Keratinocyte (primary cell): ENCODE measurements at regions not wholly inside any gene's neighbourhood (a gene's known extent, or its start where the extent isn't known, plus 50 kb on each side); places are given as distances from the start of the nearest gene placed in this dataset.

Experiments
- DNase-seq: peaks from one replicate; pipeline ENCODE4 v3.0.0-alpha.2; 2011; ENCODE audit warnings: low read depth, missing footprints, low spot score
- FAIRE-seq: peaks from 2 replicates; lab custom pipeline; 2011; peaks lifted over from hg19 to GRCh38; lab: Jason Lieb, UNC
- H2AFZ ChIP-seq: 2 replicates; pipeline ENCODE4 v1.6.0; 2012; ENCODE audit warnings: low read length, control low read depth, inconsistent platforms; ENCODE audit not compliant: control insufficient read depth
- H3K27ac ChIP-seq: 2 replicates; pipeline ENCODE4 v1.5.1; 2011; ENCODE audit warnings: low read length; ENCODE audit not compliant: control insufficient read depth, insufficient read depth
- H3K27me3 ChIP-seq: 3 replicates; pipeline ENCODE4 v1.6.0; 2011; ENCODE audit warnings: low read length; ENCODE audit not compliant: control insufficient read depth, insufficient read depth; ENCODE audit errors: extremely low read depth
- H3K36me3 ChIP-seq, 2 experiments: 2 replicates in 1 of 2; 3 replicates in 1 of 2; pipeline ENCODE4 v1.5.1; 2011; ENCODE audit warnings: low read length in 2 of 2, mild to moderate bottlenecking in 1 of 2; ENCODE audit not compliant: control insufficient read depth in 2 of 2, insufficient read depth in 2 of 2; ENCODE audit errors: extremely low read depth in 1 of 2
- H3K4me1 ChIP-seq: 3 replicates; pipeline ENCODE4 v1.5.1; 2011; ENCODE audit warnings: low read length; ENCODE audit not compliant: control insufficient read depth, insufficient read depth; ENCODE audit errors: extremely low read depth
- H3K4me2 ChIP-seq: 3 replicates; pipeline ENCODE4 v1.6.0; 2011; ENCODE audit warnings: low read depth, low read length; ENCODE audit not compliant: control insufficient read depth, insufficient read depth; ENCODE audit errors: extremely low read depth
- H3K4me3 ChIP-seq, 3 experiments: fragments of 200-600 bp in 1 of 3; sonication (generic) in 1 of 3; 2 replicates in 2 of 3; 3 replicates in 1 of 3; pipeline ENCODE4 v1.5.1; 2011 to 2016; ENCODE audit warnings: low read length in 3 of 3, mild to moderate bottlenecking in 3 of 3, control low read depth in 2 of 3, inconsistent platforms in 1 of 3, low read depth in 1 of 3, mixed read lengths in 1 of 3, mixed run types in 1 of 3, moderate library complexity in 1 of 3; ENCODE audit not compliant: control insufficient read depth in 2 of 3, insufficient read depth in 2 of 3; ENCODE audit errors: extremely low read depth in 1 of 3
- H3K79me2 ChIP-seq: 2 replicates; pipeline ENCODE4 v1.6.0; 2012; ENCODE audit warnings: low read length; ENCODE audit not compliant: control insufficient read depth, insufficient read depth
- H3K9ac ChIP-seq: 3 replicates; pipeline ENCODE4 v1.6.0; 2011; ENCODE audit warnings: low read length; ENCODE audit not compliant: control insufficient read depth, insufficient read depth; ENCODE audit errors: extremely low read depth
- H3K9me1 ChIP-seq: 3 replicates; pipeline ENCODE4 v1.6.0; 2011; ENCODE audit warnings: low read length; ENCODE audit not compliant: control insufficient read depth, insufficient read depth; ENCODE audit errors: extremely low read depth
- H3K9me3 ChIP-seq: 2 replicates; pipeline ENCODE4 v1.5.1; 2012; ENCODE audit warnings: low read depth, low read length; ENCODE audit not compliant: control insufficient read depth
- H4K20me1 ChIP-seq: 3 replicates; pipeline ENCODE4 v1.6.0; 2011; ENCODE audit warnings: low read length; ENCODE audit not compliant: control insufficient read depth, insufficient read depth; ENCODE audit errors: extremely low read depth
- EZH2 ChIP-seq: IDR thresholded peaks from one replicate; pipeline ENCODE4 v1.6.1; 2012; ENCODE audit warnings: inconsistent platforms, mild to moderate bottlenecking, low read length, moderate library complexity
- dilution Hi-C: fragments of 300-500 bp; cut with MboI; formaldehyde crosslinking; loops from one replicate; pipeline ENCODE4 v1.7.0; 2020; ENCODE audit warnings: low sequenced_read_pairs; ENCODE audit not compliant: extremely low pct_ligation_motif_present
- TF ChIP-seq, protein P1 (sequence below), 3 experiments: IDR thresholded peaks in 1 of 3; conservative IDR thresholded peaks in 1 of 3; optimal IDR thresholded peaks in 1 of 3; 2 replicates in 2 of 3; 3 replicates in 1 of 3; pipeline versions ENCODE3 to v1.5.1; 2011; ENCODE audit warnings: low read length in 3 of 3, mild to moderate bottlenecking in 3 of 3, moderate library complexity in 2 of 3, control low read depth in 1 of 3, inconsistent platforms in 1 of 3; ENCODE audit not compliant: insufficient read depth in 2 of 3; ENCODE audit errors: extremely low read depth in 1 of 3

DNA sequence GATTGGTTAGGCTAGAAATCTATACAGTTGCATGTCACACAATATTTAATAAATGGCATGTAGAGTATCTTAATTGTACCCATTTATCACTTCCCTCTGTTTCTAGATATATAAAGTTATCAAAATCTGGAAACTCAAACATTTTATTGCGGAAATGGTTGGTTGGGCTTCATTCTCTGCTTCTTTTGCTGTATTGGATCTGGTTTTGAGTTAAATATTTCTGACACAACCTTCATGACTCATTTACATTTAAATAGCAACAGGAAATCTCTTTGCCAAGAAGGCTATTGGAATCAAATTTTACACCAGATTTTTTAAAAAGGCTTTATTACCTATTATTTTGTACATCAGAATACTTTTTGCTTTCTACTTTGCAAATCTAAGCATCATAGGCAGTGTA is 153.8 kb downstream of the EBLN2 start:
- no peak overlapping the region for H2AFZ ChIP-seq
- no peak overlapping the region for H3K4me2 ChIP-seq
- no peak for FAIRE-seq
- H3K27ac ChIP-seq = no peak overlapping the region
- no peaks in the 10 kb centered on the region for H3K9me3 ChIP-seq
- no peaks in the 10 kb centered on the region for H3K79me2 ChIP-seq
- H3K36me3 ChIP-seq = no peaks in the 10 kb centered on the region
- DNase-seq = no peak
- dilution Hi-C loops = no loop called here
- H4K20me1 ChIP-seq = no peaks in the 10 kb centered on the region
- no peaks in the 10 kb centered on the region for H3K9me1 ChIP-seq
- no peak for TF ChIP-seq EZH2
- TF ChIP-seq, protein P1, sequence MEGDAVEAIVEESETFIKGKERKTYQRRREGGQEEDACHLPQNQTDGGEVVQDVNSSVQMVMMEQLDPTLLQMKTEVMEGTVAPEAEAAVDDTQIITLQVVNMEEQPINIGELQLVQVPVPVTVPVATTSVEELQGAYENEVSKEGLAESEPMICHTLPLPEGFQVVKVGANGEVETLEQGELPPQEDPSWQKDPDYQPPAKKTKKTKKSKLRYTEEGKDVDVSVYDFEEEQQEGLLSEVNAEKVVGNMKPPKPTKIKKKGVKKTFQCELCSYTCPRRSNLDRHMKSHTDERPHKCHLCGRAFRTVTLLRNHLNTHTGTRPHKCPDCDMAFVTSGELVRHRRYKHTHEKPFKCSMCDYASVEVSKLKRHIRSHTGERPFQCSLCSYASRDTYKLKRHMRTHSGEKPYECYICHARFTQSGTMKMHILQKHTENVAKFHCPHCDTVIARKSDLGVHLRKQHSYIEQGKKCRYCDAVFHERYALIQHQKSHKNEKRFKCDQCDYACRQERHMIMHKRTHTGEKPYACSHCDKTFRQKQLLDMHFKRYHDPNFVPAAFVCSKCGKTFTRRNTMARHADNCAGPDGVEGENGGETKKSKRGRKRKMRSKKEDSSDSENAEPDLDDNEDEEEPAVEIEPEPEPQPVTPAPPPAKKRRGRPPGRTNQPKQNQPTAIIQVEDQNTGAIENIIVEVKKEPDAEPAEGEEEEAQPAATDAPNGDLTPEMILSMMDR (optimal IDR thresholded peaks at IDR 0.05 in 1 of 3, IDR thresholded peaks at IDR 0.05 in 1 of 3, conservative IDR thresholded peaks at IDR 0.05 in 1 of 3; ENCODE audit: extremely low read depth in 1 of 3, insufficient read depth in 2 of 3, low read length in 3 of 3) = no peak
- no peaks in the 10 kb centered on the region for H3K27me3 ChIP-seq
- no peak overlapping the region for H3K4me3 ChIP-seq
- no peak overlapping the region for H3K9ac ChIP-seq
- H3K4me1 ChIP-seq = no peaks in the 10 kb centered on the region

- Histone ChIP-seq H3K9ac (no peak overlapping the region), H3K4me3 (no peak overlapping the region), H4K20me1 (no peaks in the 10 kb centered on the region), H3K79me2 (no peaks in the 10 kb centered on the region), H3K4me2 (no peak overlapping the region), H3K9me1 (no peaks in the 10 kb centered on the region), H2AFZ (no peak overlapping the region), H3K27ac (no peak overlapping the region), H3K36me3 (no peaks in the 10 kb centered on the region), H3K9me3 (no peaks in the 10 kb centered on the region), H3K27me3 (no peaks in the 10 kb centered on the region), H3K4me1 (no peaks in the 10 kb centered on the region)
- dilution Hi-C loops = no loop called here
- FAIRE-seq (no peak), DNase-seq (no peak)
- TF ChIP-seq EZH2 = no peak
- TF ChIP-seq, protein P1 (optimal IDR thresholded peaks at IDR 0.05 in 1 of 3, IDR thresholded peaks at IDR 0.05 in 1 of 3, conservative IDR thresholded peaks at IDR 0.05 in 1 of 3; ENCODE audit: extremely low read depth in 1 of 3, insufficient read depth in 2 of 3, low read length in 3 of 3) = no peak
These were observed 154.4 kb downstream of the EBLN2 start for GRCh38 chr3:73215901-73216300.
